ENCODE measurements at regions not wholly inside any gene's neighbourhood (a gene's known extent, or its start where the extent isn't known, plus 50 kb on each side); places are given as distances from the start of the nearest gene placed in this dataset.

- DNase-seq (ENCODE audit: low spot score): no peak
Observed at GRCh38 chr3:59290358-59290757, 240.5 kb upstream of the CFAP20DC start.

GRCh38 chr3:59289831-59290230, 240.0 kb upstream of the CFAP20DC start:
- no peak for DNase-seq (ENCODE audit: low spot score)

GRCh38 chr3:59288951-59289350, 239.1 kb upstream of the CFAP20DC start:
- no peak for DNase-seq (ENCODE audit: low spot score)

- DNase-seq (ENCODE audit: low spot score): no peak
Observed at GRCh38 chr3:59286791-59287531, 237.1 kb upstream of the CFAP20DC start.

- DNase-seq (ENCODE audit: low spot score): no peak
Observed at GRCh38 chr3:59285560-59285959, 235.7 kb upstream of the CFAP20DC start.

GRCh38 chr3:59284926-59285325, 235.1 kb upstream of the CFAP20DC start:
- no peak for DNase-seq (ENCODE audit: low spot score)

GRCh38 chr3:59280113-59280512, 230.3 kb upstream of the CFAP20DC start:
- no peak for DNase-seq (ENCODE audit: low spot score)

GRCh38 chr3:59277816-59278215, 228.0 kb upstream of the CFAP20DC start:
- no peak for DNase-seq (ENCODE audit: low spot score)

- DNase-seq (ENCODE audit: low spot score): no peak
Observed at GRCh38 chr3:59277201-59277600, 227.4 kb upstream of the CFAP20DC start.

- DNase-seq (ENCODE audit: low spot score): no peak
Observed at GRCh38 chr3:59273976-59274375, 224.2 kb upstream of the CFAP20DC start.

- no peak for DNase-seq (ENCODE audit: low spot score)
Observed at GRCh38 chr3:59271971-59272370, 222.1 kb upstream of the CFAP20DC start.

GRCh38 chr3:59270921-59271320, 221.1 kb upstream of the CFAP20DC start:
- no peak for DNase-seq (ENCODE audit: low spot score)

- DNase-seq (ENCODE audit: low spot score): no peak
Observed at GRCh38 chr3:59270209-59270608, 220.4 kb upstream of the CFAP20DC start.

- DNase-seq (ENCODE audit: low spot score): no peak
Observed at GRCh38 chr3:59268170-59268569, 218.3 kb upstream of the CFAP20DC start.

GRCh38 chr3:59267021-59267420, 217.2 kb upstream of the CFAP20DC start:
- DNase-seq (ENCODE audit: low spot score): no peak

- DNase-seq (ENCODE audit: low spot score): no peak
Observed at GRCh38 chr3:59266551-59266950, 216.7 kb upstream of the CFAP20DC start.

GRCh38 chr3:59265566-59265965, 215.7 kb upstream of the CFAP20DC start:
- no peak for DNase-seq (ENCODE audit: low spot score)

- no peak for DNase-seq (ENCODE audit: low spot score)
Observed at GRCh38 chr3:59264366-59264765, 214.5 kb upstream of the CFAP20DC start.

GRCh38 chr3:59263152-59263551, 213.3 kb upstream of the CFAP20DC start:
- no peak for DNase-seq (ENCODE audit: low spot score)

GRCh38 chr3:59262076-59262498, 212.3 kb upstream of the CFAP20DC start:
- DNase-seq (ENCODE audit: low spot score): no peak

GRCh38 chr3:59261009-59261408, 211.2 kb upstream of the CFAP20DC start:
- no peak for DNase-seq (ENCODE audit: low spot score)

GRCh38 chr3:59258550-59259260, 208.9 kb upstream of the CFAP20DC start:
- DNase-seq (ENCODE audit: low spot score): no peak

GRCh38 chr3:59257506-59257905, 207.7 kb upstream of the CFAP20DC start:
- no peak for DNase-seq (ENCODE audit: low spot score)

- DNase-seq (ENCODE audit: low spot score): no peak
Observed at GRCh38 chr3:59256230-59256629, 206.4 kb upstream of the CFAP20DC start.

All from CD4-positive, alpha-beta T cell treated with Interleukin-6 at 100 ng/mL for 8 hours (primary cell).